ENCODE measurements at regions not wholly inside any gene's neighbourhood (a gene's known extent, or its start where the extent isn't known, plus 50 kb on each side); places are given as distances from the start of the nearest gene placed in this dataset.

DNA sequence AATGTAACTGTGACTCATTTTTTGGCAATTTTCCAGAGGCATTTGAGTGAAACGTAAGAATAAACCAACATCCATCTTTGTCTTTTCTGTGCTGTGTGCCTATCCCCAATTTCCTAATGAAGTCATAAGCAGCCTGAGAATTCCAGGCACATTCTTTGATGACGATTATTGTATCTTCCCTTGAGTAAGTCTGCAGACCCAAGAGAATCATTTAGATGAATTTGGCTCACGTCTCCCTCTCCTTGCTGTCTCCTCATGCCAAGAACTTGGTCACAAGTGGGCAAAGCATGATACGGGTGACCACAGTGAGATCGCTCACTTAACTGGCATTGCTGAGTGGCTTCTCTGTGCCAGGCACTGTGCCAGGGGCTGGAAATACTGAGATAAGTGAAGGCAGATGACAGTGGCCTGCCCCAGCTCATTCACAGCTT is 384.5 kb upstream of the IL12A start:
- TF ChIP-seq CTCF (conservative IDR thresholded peaks at IDR 0.05; ENCODE audit: low read depth in 2 of 2) (no peak), EZH2 (IDR thresholded peaks at IDR 0.05; ENCODE audit: low read depth, unreplicated experiment) (no peak), ETS1 (IDR thresholded peaks at IDR 0.05) (no peak), POLR2AphosphoS5 (IDR thresholded peaks at IDR 0.05; ENCODE audit: low read depth) (no peak), STAT1 (IDR thresholded peaks at IDR 0.05; ENCODE audit: unreplicated experiment) (no peak), EZH2phosphoT487 (IDR thresholded peaks at IDR 0.05; ENCODE audit: unreplicated experiment) (no peak), CREB1 (CRISPR knock-in tag; IDR thresholded peaks at IDR 0.05; ENCODE audit: low read depth) (no peak), ZNF114 (CRISPR knock-in tag; IDR thresholded peaks at IDR 0.05) (no peak), NANOG (IDR thresholded peaks at IDR 0.05; ENCODE audit: borderline replicate concordance) (no peak), JUNB (IDR thresholded peaks at IDR 0.05; ENCODE audit: unreplicated experiment) (no peak), ZNF331 (CRISPR knock-in tag; IDR thresholded peaks at IDR 0.05; ENCODE audit: low read depth) (no peak)
- TF ChIP-seq, protein P1, sequence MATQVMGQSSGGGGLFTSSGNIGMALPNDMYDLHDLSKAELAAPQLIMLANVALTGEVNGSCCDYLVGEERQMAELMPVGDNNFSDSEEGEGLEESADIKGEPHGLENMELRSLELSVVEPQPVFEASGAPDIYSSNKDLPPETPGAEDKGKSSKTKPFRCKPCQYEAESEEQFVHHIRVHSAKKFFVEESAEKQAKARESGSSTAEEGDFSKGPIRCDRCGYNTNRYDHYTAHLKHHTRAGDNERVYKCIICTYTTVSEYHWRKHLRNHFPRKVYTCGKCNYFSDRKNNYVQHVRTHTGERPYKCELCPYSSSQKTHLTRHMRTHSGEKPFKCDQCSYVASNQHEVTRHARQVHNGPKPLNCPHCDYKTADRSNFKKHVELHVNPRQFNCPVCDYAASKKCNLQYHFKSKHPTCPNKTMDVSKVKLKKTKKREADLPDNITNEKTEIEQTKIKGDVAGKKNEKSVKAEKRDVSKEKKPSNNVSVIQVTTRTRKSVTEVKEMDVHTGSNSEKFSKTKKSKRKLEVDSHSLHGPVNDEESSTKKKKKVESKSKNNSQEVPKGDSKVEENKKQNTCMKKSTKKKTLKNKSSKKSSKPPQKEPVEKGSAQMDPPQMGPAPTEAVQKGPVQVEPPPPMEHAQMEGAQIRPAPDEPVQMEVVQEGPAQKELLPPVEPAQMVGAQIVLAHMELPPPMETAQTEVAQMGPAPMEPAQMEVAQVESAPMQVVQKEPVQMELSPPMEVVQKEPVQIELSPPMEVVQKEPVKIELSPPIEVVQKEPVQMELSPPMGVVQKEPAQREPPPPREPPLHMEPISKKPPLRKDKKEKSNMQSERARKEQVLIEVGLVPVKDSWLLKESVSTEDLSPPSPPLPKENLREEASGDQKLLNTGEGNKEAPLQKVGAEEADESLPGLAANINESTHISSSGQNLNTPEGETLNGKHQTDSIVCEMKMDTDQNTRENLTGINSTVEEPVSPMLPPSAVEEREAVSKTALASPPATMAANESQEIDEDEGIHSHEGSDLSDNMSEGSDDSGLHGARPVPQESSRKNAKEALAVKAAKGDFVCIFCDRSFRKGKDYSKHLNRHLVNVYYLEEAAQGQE (IDR thresholded peaks at IDR 0.05; ENCODE audit: unreplicated experiment), result no peak
